Neural progenitor cell (in vitro differentiated cells): ENCODE measurements at regions not wholly inside any gene's neighbourhood (a gene's known extent, or its start where the extent isn't known, plus 50 kb on each side); places are given as distances from the start of the nearest gene placed in this dataset.
"Not testable (repeated sequence)": the region's sequence is repeated elsewhere in the genome, so short reads cannot be mapped to it uniquely, and the experiment has no call there.

ENCODE experiments used
- DNase-seq: peaks from one replicate; pipeline ENCODE4 v3.0.0-alpha.2; 2016; ENCODE audit warnings: low spot score
- H2AFZ ChIP-seq: fragments of 200-600 bp; sonication (generic); replicated peaks from 2 replicates; pipeline ENCODE4 v1.6.1; 2016; ENCODE audit warnings: antibody characterized with exemption
- H3F3A ChIP-seq: fragments of 200-600 bp; sonication (generic); 2 replicates; pipeline ENCODE4 v1.6.1; 2016; ENCODE audit warnings: antibody characterized with exemption, low read depth
- H3K27ac ChIP-seq: fragments of 200-600 bp; sonication (generic); 2 replicates; pipeline ENCODE4 v1.5.1; 2016; ENCODE audit warnings: mild to moderate bottlenecking
- H3K27me3 ChIP-seq: fragments of 200-600 bp; sonication (generic); 2 replicates; pipeline ENCODE4 v1.6.1; 2016; ENCODE audit warnings: mild to moderate bottlenecking, moderate library complexity
- H3K36me3 ChIP-seq: fragments of 200-600 bp; sonication (generic); 2 replicates; pipeline ENCODE4 v1.5.1; 2016
- H3K4me1 ChIP-seq: fragments of 200-600 bp; sonication (generic); 2 replicates; pipeline ENCODE4 v1.6.1; 2016; ENCODE audit warnings: mixed run types
- H3K4me2 ChIP-seq: fragments of 200-600 bp; sonication (generic); 2 replicates; pipeline ENCODE4 v1.6.1; 2016
- H3K4me3 ChIP-seq: fragments of 200-600 bp; sonication (generic); 2 replicates; pipeline ENCODE4 v1.5.1; 2016
- H3K79me2 ChIP-seq: fragments of 200-600 bp; sonication (generic); 2 replicates; pipeline ENCODE4 v1.6.1; 2016; ENCODE audit warnings: low read depth
- H3K9ac ChIP-seq: fragments of 200-600 bp; sonication (generic); 2 replicates; pipeline ENCODE4 v1.6.1; 2016
- H3K9me3 ChIP-seq: fragments of 200-600 bp; sonication (generic); 2 replicates; pipeline ENCODE4 v1.5.1; 2016; ENCODE audit warnings: low read depth
- H4K20me1 ChIP-seq: fragments of 200-600 bp; sonication (generic); 2 replicates; pipeline ENCODE4 v1.6.1; 2016; ENCODE audit warnings: low read depth
- H3K27ac Mint-ChIP-seq: 3 replicates; pipeline ENCODE4 v1.8.0; 2021; ENCODE audit warnings: mixed read lengths
- H3K27me3 Mint-ChIP-seq: 2 replicates; pipeline ENCODE4 v1.8.0; 2022; ENCODE audit warnings: low read depth, mild to moderate bottlenecking, inconsistent platforms, moderate library complexity, mixed read lengths; ENCODE audit not compliant: insufficient read depth
- H3K36me3 Mint-ChIP-seq: 3 replicates; pipeline ENCODE4 v1.8.0; 2021; ENCODE audit warnings: mixed read lengths
- H3K4me1 Mint-ChIP-seq: 3 replicates; pipeline ENCODE4 v1.8.0; 2021; ENCODE audit warnings: mixed read lengths
- H3K4me3 Mint-ChIP-seq: 3 replicates; pipeline ENCODE4 v1.8.0; 2021; ENCODE audit warnings: mild to moderate bottlenecking, moderate library complexity, mixed read lengths
- H3K9me3 Mint-ChIP-seq: 3 replicates; pipeline ENCODE4 v1.8.0; 2020; ENCODE audit warnings: mixed read lengths
- CTCF ChIP-seq: fragments of 200-600 bp; sonication (generic); IDR thresholded peaks from 2 replicates; pipeline ENCODE4 v1.5.1; 2017; ENCODE audit warnings: antibody characterized with exemption, mild to moderate bottlenecking
- EZH2 ChIP-seq: fragments of 200-600 bp; sonication (generic); IDR thresholded peaks from 2 replicates; pipeline ENCODE4 v1.6.1; 2017; ENCODE audit warnings: antibody characterized with exemption, mild to moderate bottlenecking, moderate library complexity
- EZH2phosphoT487 ChIP-seq: fragments of 200-600 bp; sonication (generic); IDR thresholded peaks from 2 replicates; pipeline ENCODE4 v1.6.1; 2017; ENCODE audit warnings: antibody characterized with exemption

DNA sequence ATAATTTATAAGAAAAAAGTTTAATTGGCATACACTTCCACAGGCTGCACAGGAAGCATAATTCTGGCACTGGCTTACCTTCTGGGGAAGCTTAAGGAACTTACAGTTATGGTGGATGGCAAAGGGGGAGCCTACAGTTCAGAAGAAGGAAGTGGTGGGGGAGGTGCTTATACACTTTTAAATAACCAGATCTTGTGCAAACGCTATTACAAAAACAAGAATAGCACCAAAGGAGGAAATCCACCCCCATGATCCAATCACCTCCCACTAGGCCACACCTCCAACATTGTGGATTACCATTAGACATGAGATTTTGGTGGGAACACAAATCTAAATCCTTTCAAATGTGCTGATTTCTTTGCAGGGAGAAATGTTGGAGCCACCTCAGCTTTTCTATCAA lies 287.7 kb downstream of the CPXCR1 start:
- Histone ChIP-seq H3K27ac (no peak overlapping the region), H3K79me2 (no peaks in the 10 kb centered on the region), H3K4me1 (no peaks in the 10 kb centered on the region), H3K9ac (no peak overlapping the region), H3F3A (no peaks in the 10 kb centered on the region), H2AFZ (no peak overlapping the region), H3K27me3 (no peaks in the 10 kb centered on the region), H3K9me3 (peaks cover 7% of the 10 kb centered on the region), H3K4me2 (no peak overlapping the region), H4K20me1 (no peaks in the 10 kb centered on the region), H3K4me3 (no peak overlapping the region), H3K36me3 (peaks cover 7% of the 10 kb centered on the region)
- no peak overlapping the region for H3K4me3 Mint-ChIP-seq
- no peak for TF ChIP-seq EZH2
- no peak for TF ChIP-seq EZH2phosphoT487
- no peak for TF ChIP-seq CTCF
- DNase-seq = no peak
- H3K9me3 Mint-ChIP-seq = peaks cover 16% of the 10 kb centered on the region
- no peak overlapping the region for H3K27ac Mint-ChIP-seq
- no peaks in the 10 kb centered on the region for H3K4me1 Mint-ChIP-seq
- no peaks in the 10 kb centered on the region for H3K36me3 Mint-ChIP-seq
- peaks cover 2% of the 10 kb centered on the region for H3K27me3 Mint-ChIP-seq

GRCh38 chrX:89053223-89053622 lies 306.2 kb downstream of the CPXCR1 start:
- H3K27me3 Mint-ChIP-seq = peaks cover 4% of the 10 kb centered on the region
- Histone ChIP-seq H3K4me2 (no peak overlapping the region), H4K20me1 (no peaks in the 10 kb centered on the region), H3K4me1 (peaks cover 22% of the 10 kb centered on the region), H3K27me3 (no peaks in the 10 kb centered on the region), H3K9me3 (no peaks in the 10 kb centered on the region), H2AFZ (no peak overlapping the region), H3K79me2 (no peaks in the 10 kb centered on the region), H3K36me3 (no peaks in the 10 kb centered on the region), H3K27ac (no peak overlapping the region), H3K4me3 (no peak overlapping the region), H3K9ac (no peak overlapping the region), H3F3A (peaks cover 18% of the 10 kb centered on the region)
- no peak overlapping the region for H3K27ac Mint-ChIP-seq
- peaks cover 6% of the 10 kb centered on the region for H3K9me3 Mint-ChIP-seq
- no peak for DNase-seq
- TF ChIP-seq EZH2 (no peak), EZH2phosphoT487 (no peak), CTCF (no peak)
- H3K36me3 Mint-ChIP-seq = no peaks in the 10 kb centered on the region
- peaks cover 7% of the 10 kb centered on the region for H3K4me1 Mint-ChIP-seq
- H3K4me3 Mint-ChIP-seq = no peak overlapping the region

DNA sequence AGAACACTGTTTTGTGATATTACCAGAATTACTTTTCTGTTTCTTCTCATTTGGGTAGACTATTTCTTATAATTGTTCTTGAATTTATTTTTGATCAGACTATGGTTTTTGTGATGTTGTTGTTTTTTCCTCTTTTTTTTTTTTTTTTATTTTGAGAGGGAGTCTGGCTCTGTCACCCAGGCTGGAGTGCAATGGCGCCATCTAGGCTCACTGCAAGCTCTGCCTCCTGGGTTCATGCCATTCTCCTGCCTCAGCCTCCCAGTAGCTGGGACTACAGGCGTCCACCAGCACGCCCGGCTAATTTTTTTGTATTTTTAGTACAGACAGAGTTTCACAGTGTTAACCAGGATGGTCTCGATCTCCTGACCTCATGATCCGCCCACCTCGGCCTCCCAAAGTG lies 352.6 kb downstream of the CPXCR1 start:
- not testable (repeated sequence) for H3K4me1 Mint-ChIP-seq, H4K20me1 ChIP-seq, H3K9me3 ChIP-seq, H3K27ac Mint-ChIP-seq, H3K9me3 Mint-ChIP-seq, H2AFZ ChIP-seq, H3K4me3 Mint-ChIP-seq, H3K9ac ChIP-seq, H3K4me2 ChIP-seq, H3K27me3 Mint-ChIP-seq, H3F3A ChIP-seq, H3K4me3 ChIP-seq, DNase-seq, H3K36me3 ChIP-seq, H3K27me3 ChIP-seq, H3K36me3 Mint-ChIP-seq, H3K27ac ChIP-seq, H3K4me1 ChIP-seq, H3K79me2 ChIP-seq
- TF ChIP-seq CTCF = peak; percentile 31

DNA sequence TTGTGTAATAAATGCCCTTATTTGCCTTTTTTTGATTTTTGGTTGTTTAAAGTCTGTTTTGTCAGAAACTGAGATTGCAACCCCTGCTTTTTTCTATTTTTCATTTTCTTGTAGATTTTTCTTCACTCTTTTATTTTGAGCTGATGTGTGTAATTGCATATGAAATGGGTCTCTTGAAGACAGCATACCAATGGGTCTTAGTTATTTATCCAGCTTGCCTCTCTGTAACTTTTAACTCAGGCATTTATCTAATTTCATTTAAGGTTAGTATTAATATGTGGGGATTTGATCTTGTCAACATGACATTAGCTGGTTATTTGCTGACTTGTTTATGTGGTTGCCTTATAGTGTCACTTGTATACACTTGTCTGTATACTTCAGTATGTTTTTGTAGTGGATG lies 378.0 kb downstream of the CPXCR1 start:
- Histone ChIP-seq H3K4me1 (no peaks in the 10 kb centered on the region), H3K36me3 (no peaks in the 10 kb centered on the region), H3K27me3 (no peaks in the 10 kb centered on the region), H3K79me2 (no peaks in the 10 kb centered on the region), H3F3A (no peaks in the 10 kb centered on the region), H4K20me1 (no peaks in the 10 kb centered on the region), H3K4me3 (no peak overlapping the region), H3K4me2 (no peak overlapping the region), H3K9me3 (no peaks in the 10 kb centered on the region), H3K9ac (no peak overlapping the region), H3K27ac (no peak overlapping the region), H2AFZ (no peak overlapping the region)
- H3K4me3 Mint-ChIP-seq = no peak overlapping the region
- H3K4me1 Mint-ChIP-seq = no peaks in the 10 kb centered on the region
- H3K36me3 Mint-ChIP-seq = no peaks in the 10 kb centered on the region
- peaks cover 12% of the 10 kb centered on the region for H3K9me3 Mint-ChIP-seq
- H3K27me3 Mint-ChIP-seq = no peaks in the 10 kb centered on the region
- DNase-seq = no peak
- TF ChIP-seq CTCF = no peak
- TF ChIP-seq EZH2phosphoT487 = no peak
- no peak for TF ChIP-seq EZH2
- no peak overlapping the region for H3K27ac Mint-ChIP-seq
